Effector CD8-positive, alpha-beta T cell (primary cell): ENCODE measurements at regions not wholly inside any gene's neighbourhood (a gene's known extent, or its start where the extent isn't known, plus 50 kb on each side); places are given as distances from the start of the nearest gene placed in this dataset.

Experiments
- DNase-seq: peaks from one replicate; lab custom pipeline; 2025; lab: John Stamatoyannopoulos, UW

DNA sequence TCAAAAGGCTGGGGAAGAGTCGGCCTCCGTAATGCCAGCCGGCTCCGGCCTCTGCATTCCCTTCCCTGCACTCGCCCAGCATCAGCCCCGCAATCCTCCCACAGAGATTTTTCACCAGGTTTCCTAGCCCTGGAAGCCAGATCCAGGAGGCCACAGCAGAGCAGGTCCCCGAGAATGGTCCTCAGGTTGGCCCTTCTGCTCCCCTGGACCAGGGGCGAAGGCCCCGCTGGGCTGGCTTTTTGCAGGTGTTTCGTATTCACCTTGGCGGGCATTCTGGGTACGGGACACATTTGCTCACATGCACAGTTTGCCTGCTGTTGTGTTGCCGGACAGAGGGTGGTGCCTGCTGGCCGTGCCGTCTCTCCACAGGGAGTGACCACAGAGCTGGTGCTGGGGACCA is 309.5 kb downstream of the NDUFA10 start:
- DNase-seq = no peak

DNA sequence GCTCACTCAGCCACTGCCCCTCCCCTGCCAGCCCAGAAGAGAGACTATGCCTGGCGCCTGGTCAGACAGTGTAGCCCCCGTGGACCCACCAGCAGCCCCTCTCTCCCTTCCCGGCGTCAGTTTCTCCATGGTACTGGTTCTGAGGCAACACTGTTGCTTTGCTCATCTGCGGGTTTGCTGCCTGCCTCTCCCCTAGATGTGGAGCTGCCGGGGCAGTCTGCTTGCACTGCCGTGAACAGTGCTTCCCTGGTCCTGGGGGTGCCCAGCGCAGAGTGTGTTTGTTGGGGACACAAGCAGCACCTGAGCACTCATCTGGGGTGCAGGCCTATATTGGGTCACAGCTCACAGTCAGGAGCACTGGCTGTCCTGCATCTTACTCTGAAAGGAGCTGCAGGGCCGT is 309.9 kb downstream of the NDUFA10 start:
- DNase-seq = no peak

DNA sequence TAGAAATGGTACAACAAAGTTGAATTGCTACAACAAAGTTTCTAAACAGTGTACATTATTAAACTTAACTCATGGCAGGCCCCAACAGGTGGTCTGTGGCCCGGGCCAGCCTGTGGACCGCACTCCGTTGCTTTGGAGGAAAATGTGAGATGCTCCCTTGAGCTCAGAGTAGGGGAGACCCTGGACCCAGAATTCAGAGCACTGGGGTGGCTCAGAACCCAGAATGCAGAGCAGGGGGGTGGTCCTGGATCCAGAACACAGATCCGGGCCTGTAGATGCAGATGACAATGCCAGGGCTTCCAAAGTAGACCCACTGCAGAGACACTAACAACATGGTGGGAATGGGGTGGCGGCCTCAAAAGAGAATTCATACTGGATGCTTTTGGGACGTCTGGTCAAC is 311.0 kb downstream of the NDUFA10 start:
- no peak for DNase-seq

DNA sequence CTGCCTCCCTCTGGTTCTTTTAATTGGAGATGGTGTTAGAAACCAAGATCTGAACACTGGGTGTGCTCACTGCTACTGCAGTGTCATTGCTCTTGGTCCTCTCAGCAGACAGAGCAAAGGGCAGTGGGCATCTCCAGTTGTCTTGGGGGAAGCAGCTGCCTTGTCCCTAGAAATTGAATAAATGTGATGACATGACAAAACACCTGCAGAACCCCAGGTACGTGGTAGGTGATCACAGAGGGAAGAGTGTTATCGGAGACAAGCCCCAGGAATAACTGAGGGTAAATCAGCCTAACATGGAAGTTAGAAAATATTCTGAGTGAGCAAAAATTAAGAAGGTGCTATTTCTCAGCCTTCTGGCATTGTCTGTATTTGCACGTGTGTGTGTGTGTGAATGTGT is 311.9 kb upstream of the HDAC4 start:
- DNase-seq = no peak

DNA sequence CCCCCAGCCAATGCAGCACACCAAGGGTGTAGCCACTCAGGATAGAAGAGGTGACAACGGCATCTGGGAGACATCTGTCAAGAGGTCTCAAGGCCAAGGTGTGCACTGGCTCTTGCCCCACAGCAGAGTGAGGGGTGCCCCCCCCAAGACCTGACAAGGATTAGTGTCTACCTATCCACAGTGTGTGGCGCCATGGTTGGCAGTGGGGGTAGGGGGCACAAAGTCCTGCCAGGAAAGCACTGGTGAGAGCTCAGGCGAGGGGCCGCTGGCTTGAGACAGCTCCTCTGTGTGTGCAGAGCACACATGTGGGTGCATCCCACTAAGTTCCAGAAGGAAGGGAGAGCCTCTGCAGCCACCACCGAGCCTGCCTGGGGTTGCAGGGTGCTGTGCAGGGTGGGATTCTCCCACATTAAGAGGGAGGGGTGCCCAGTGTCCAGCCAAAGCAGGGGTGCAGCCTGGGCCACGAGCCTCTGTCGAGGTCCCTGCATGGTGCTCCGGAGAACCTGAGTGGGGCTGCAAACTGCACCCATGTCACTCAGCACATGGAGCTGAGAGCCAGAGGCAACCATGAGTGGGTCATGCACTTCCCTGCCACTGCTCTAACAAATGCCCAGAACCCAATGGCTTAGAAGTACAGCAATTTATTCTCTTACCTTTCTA is 311.2 kb upstream of the HDAC4 start:
- no peak for DNase-seq

DNA sequence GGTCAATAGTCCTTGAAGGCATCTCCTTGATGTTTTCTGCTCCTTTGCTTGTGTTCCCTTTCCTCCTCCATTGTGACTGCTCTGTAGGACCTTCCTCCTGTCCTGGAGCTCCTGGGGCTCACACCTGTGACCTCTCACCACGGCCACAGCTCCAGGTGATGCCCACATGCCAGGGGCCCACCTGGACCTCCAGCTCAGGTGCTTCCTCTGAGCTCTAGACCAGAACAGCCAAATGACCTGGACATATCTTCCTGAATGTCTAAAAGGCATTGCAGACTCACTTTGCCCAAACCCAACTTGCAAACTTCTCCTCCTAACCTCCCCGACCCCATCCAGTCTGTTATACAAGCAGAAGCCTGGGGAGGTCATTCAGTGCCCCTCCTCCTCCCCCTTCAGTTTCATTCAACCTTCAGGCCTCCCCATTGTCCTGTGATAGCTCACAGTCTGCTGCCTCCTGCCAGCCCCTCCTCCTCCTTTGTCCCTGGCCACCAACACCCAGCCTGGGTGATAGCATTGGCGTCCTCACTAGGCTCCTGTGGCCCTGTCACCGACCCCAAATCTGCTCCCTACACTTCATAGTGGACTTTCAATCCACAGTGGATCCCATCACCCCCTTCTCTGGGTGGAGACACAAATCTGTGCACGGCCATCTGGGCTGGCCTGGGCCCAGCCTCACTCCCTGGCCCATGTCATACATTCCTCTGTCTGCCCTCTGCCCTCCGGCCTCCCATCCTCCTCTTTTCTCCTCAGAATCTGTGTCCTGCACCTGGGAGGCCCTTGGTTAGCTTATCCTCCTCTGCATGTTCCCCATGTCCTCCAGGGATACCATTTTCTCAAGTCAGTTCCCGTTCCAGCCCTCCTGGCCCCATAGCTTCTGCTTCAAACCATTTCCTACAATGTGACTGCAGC is 310.4 kb upstream of the HDAC4 start:
- DNase-seq = no peak

DNA sequence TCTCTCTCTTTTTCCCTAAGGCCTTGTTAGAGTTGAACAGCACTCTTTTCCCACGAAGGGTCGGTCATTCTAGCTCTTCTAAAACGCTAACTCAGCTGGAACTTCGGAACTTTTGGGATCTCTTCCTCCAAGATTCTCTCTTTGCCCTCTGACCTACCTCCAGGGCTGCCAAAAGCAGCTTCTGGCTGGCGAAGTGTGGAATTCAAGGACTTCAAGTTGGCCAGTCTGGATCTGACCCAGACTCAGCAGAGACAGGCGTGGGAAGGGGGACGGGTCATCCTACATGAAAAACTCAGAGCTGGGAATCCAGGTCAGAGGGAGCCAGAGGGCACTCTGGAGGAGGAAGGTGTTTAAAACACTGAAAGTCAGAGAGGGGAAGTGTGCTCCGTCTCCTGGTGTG is 305.5 kb upstream of the HDAC4 start:
- no peak for DNase-seq

DNA sequence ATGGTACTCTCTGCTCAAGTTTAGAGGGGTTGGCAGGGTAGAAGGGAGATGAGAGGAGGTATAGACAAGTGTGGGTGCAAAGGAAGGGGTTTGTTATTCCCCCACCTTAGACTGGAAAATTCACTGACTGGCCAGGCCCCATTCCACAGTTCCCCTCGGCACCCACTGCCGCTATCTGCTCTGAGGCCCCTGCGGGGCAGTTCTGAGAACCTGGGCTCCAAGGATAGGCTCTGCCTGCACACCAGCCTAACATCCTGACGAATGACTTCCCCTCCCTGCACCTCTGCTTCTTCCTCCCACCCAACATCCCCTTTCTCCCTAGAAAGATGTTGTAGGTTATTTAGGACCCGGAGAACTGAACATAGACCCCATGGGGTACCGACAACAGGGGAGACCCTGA is 303.9 kb upstream of the HDAC4 start:
- no peak for DNase-seq

DNA sequence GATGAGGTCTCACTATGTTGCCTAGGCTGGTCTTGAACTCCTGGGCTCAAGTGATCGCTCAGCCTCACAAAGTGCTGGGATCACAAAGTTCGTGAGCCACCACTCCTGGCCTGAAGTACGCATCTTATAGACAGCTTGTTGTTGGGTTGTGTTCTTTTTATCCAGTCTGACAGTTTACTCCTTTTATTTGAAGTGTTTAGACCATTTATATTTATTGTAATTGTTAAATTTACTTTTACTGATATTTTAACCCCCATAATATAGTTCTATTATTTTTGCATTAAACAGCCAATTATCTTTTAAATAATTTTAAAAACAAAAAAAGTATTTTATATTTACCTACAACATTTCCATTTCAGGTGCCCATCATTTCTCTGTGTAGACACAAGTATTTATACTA is 303.0 kb upstream of the HDAC4 start:
- DNase-seq = no peak

DNA sequence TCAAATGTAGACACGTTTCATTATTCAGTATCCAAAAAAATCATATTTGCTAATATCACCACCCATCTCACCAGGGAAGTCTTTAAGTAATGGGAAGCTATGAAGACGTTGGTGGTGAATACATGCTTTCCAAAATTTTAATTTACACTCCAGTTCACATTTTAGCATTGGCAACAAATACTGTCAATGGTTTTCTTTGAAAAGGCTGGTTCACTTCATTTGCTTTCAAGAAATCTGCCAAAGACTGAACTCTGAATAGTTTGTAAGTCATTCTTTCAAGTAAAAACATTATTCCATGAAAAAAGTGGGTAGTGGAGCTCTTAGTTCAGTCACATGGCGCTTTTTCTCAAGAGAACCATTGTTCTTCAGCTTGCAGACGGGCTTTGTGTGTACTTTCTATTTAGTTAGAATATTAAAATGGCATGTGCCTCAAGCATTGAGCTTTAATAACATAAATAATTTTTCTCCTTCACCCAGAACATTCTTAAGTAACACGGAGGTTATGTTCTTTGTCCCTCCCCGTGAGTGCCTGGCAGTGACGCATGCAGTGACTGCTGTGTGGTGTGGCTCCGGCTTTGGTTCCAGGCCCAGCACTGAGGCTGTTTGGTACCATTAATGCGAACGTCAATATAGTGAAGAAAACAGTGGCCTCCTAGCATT is 300.0 kb upstream of the HDAC4 start:
- DNase-seq = no peak

DNA sequence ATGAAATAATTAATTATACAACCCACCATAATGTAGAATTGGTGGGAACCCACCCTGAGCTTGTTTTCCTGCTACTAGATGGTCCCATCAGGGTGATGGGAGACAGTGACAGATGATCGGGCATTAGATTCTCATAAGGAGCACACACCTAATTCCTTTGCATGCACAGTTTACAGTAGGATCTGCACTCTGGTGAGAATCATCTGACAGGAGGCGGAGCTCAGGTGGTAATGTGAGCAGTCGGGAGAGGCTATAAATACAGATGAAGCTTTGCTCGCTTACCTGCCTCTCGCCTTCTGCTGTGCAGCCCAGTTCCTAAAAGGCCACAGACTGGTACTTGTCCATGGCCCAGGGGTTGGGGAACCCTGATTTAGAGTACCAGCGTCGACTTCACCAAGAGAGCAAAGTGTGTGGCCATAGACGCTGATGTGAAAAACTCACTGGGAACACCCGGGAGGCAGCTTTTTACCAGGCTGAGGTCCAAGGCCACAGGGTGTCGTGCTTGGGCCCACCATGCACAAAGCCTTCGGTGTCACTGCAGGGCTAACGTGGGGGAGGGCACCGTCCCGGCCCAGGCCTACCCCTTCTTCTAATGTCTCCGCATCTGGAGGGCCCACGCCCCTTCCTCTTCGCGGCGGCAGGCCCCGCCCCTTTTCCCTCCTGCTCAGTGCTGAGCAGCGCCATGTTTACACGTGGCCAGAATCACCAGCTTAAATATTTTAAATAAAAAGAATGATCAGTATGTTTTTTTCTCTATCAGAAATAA is 296.8 kb upstream of the HDAC4 start:
- no peak for DNase-seq

DNA sequence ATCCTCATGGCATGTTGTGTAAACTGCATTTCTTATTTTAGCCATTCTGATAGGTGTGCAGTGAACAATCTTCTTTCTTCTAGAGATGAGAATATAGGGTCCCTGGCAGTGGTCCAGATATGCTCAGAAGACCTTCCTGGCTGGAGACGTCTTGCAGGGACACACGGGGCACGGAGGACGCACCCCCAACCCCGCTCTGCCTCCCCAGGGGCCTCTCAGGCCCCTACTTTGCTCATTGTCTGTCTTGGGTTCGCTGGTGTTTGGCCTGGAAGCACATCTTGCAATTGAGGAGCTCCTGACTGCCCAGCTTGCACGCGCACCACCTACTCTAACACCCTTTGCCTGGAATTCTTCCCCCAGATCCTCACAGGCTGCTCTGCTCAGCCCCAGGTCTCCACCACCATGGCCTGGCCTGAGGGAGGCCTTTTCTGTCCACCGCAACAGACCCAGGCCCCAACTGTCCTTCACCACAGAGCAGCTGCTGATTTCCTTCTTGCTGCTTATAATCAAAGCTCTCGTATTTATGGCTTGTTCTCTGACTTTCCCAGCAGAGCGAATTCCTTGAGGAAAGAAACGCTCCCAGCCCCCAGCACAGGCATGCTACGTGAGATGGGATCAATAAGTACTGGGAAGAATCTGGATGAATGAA is 295.9 kb upstream of the HDAC4 start:
- no peak for DNase-seq

DNA sequence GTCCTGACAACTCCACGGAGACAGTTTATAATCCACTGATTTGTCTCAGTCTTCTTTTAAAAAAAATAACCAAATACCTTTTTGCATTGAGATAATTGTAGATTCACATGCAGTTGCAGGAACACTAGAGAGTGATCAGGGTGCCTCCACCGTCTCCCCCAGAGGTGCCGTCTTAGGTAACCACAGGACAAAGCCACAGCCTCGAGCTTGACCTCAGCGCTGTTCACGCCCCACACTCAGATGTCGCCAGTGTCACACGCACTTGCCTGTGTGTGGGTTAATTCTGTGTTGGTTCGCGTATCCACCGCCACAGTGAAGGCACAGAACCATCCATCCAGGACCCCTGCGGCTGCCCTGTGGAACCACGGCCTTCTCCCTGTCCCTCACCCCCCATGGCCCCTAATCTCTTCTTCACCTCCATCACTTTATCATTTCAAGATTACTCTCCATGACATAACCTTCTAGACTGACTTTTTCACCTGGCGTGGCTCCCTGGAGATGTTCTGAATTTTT is 295.0 kb upstream of the HDAC4 start:
- DNase-seq = no peak

DNA sequence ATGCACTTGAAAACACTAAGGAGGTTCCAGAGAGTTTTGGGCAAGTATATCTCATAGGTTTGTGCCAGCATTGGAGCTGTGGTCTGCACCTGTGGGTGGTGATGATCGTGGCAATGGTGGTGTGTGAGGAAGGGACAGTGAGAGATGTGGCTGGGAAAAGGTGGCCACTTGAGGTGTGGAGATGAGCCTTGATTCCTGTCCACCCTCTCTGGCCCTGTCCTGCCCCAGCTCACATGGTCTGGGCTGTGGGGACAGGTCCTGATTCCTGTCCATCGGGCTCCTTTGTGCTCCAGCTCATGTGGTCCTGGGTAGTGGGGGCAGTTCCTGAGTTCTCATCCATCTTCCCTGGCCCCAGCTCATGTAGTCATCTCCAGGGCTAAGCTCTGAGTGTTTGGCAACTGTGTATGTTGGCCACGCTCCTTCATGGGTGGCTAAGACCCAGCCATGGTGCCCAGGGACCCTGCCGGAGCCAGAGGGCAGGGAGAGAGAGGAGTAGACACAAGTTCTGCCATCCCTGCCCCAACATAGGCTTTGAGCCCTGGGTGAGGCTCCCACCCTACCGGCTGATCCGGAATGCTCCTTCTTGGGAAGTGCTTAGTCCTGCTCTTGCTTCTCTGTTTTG is 294.4 kb upstream of the HDAC4 start:
- no peak for DNase-seq

DNA sequence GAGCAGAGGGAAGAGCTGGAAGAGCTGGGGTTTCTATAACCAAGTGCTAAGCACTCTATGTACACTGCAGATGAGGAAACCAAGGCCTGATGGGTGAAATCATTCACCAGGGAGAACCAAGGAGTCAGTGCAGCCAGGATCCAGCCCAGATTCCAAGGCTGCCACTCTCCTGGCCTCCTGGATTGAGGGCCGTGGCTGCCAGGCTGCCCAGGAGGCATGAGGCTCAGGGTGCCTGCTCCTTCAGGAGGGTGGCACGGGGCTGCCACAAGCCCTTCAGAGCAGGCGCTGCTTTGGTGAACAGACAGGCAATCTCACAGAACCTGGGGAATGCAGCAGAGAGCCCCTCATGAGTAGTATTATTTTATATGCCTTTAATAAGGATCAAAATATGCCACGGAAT is 293.7 kb upstream of the HDAC4 start:
- no peak for DNase-seq

DNA sequence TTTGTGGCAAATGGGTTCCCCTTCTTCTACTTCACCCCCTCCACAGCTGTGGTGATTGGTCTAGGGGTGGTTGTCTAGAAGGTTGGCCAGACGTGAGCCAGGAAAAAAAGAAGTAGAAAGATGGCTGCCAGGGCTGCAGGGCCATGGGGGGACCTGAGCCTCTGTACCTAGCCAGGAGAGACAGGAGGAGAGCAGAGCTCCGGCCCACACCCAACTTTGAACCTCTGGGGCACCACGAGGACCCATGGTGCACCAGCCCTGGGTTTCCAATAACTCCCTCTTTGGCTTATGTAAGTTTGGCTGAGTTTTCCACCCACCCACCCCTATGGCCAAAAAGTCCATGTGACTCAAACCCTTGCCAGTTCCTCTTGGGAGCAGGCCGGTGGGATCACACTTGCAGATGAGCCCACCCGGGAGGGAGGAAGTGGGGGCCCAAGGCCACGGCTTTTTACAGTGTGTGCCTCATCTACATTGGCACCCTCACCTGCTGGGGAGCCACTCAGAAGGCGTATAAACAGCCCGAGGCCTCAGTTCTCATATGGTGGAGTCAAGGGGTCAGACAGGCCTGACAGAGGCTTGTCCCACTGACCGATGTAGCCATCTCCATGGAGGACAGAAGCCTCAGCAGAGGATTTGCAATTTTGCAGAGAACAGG is 293.1 kb upstream of the HDAC4 start:
- no peak for DNase-seq

DNA sequence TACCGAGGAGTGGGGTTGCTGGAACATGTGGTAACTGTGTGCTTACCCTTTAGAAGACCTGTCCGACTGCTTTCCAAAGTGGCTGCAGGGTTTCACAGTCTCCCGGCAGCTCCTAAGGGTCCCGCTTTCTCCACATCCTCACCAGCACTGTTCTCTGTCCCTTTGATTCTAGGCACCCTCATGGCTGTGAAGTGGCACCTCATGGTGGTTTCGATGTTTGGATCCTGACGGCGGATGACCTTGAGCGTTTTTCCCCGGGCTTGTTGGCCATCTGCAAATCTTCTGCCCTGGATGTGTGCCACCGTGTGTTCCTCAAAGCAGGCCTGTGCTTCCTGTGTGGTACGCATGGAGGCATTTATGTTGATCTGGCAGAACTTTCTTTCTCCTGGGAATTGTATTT is 292.5 kb upstream of the HDAC4 start:
- no peak for DNase-seq

DNA sequence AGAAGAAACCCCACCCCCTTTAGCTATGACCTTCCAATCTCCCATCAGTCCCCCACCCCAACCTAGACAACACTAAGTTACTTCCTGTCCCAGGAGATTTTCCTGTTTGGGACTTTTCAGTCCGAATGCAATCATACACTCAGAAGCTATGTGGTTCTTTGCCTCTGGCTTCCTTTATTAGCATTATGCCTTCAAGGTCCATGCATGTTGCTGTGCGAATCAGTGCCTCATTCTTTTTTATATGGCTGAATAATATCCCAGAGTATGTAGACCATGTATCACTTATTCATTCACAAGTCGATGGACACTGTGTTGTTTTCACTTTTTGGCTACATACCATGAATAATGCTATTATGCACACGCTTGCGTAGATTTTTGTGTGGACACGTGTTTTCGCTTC is 292.1 kb upstream of the HDAC4 start:
- no peak for DNase-seq

DNA sequence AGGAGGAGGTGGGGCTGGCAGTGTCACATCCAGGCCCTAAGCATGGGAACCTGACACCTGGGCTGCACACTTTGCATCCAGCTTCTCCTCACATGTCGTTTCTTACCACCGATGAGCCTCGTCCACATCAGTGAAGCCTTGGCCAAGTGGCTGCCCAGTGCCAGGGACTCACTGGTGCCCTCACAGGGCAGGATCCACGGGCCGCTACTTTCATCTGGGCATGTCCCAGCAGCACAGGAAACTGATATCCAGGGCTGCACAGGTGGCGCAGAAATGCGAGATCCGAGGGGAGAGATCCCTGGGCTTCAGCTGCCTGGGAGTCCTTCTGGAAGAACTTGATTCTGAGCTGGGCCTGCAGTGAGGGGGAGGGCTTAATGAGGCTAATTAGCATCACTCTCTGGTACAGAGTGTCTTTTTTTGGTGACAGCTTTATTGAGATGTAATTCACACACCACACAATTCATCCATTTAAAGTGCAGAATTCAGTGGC is 291.6 kb upstream of the HDAC4 start:
- no peak for DNase-seq

DNA sequence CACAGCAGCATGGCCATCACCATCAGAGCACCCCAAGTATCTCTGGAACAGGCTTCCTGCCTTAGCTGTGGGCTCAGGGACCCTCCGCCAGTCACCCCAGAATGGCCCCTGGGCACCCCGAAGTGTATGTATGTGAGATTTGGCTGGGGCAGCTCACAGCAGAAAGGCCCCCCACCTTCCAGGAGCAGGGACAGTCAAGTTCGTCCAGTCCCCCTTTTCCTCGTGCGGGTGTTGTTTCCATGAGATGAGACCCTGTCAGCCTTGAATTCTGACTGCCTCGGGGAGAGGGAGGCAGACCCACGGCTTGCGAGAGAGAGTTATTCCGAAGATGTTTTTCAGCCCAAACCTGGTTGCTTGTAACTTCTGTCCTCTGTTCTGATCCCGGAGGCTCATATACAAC is 290.9 kb upstream of the HDAC4 start:
- no peak for DNase-seq
